GM21529 (cell line): ENCODE measurements at regions not wholly inside any gene's neighbourhood (a gene's known extent, or its start where the extent isn't known, plus 50 kb on each side); places are given as distances from the start of the nearest gene placed in this dataset.

Source experiments
- ATAC-seq: cut with Tn5 transposase; IDR thresholded peaks from one replicate; pipeline ENCODE4 v1.9.1; 2021; ENCODE audit not compliant: unreplicated experiment

GRCh38 chr13:97627566-97627965, 193.6 kb downstream of the RAP2A start:
- no peak for ATAC-seq

- no peak for ATAC-seq
Measured at GRCh38 chr13:97629601-97630272, 195.8 kb downstream of the RAP2A start.

GRCh38 chr13:97630725-97631124, 196.8 kb downstream of the RAP2A start:
- no peak for ATAC-seq

- peak; percentile 68 for ATAC-seq
Measured at GRCh38 chr13:97631158-97631557, 197.2 kb downstream of the RAP2A start.

GRCh38 chr13:97639236-97639635, 205.3 kb downstream of the RAP2A start:
- no peak for ATAC-seq

GRCh38 chr13:97640268-97640667, 206.3 kb downstream of the RAP2A start:
- no peak for ATAC-seq

GRCh38 chr13:97648171-97648880, 214.4 kb downstream of the RAP2A start:
- no peak for ATAC-seq

GRCh38 chr13:97648881-97649224, 214.9 kb downstream of the RAP2A start:
- ATAC-seq, result no peak

GRCh38 chr13:97653443-97654140, 219.6 kb downstream of the RAP2A start:
- no peak for ATAC-seq

GRCh38 chr13:97654236-97654635, 220.3 kb downstream of the RAP2A start:
- ATAC-seq, result no peak

- no peak for ATAC-seq
Measured at GRCh38 chr13:97658556-97658955, 224.6 kb downstream of the RAP2A start.

- ATAC-seq, result no peak
Measured at GRCh38 chr13:97659602-97660001, 225.6 kb downstream of the RAP2A start.

GRCh38 chr13:97660594-97661260, 226.8 kb downstream of the RAP2A start:
- ATAC-seq, result no peak

- ATAC-seq, result no peak
Measured at GRCh38 chr13:97686594-97686993, 252.6 kb downstream of the RAP2A start.

- ATAC-seq, result no peak
Measured at GRCh38 chr13:97692628-97693027, 258.7 kb downstream of the RAP2A start.

- ATAC-seq, result no peak
Measured at GRCh38 chr13:97695684-97696083, 257.8 kb upstream of the IPO5 start.

- ATAC-seq, result no peak
Measured at GRCh38 chr13:97696921-97697320, 256.6 kb upstream of the IPO5 start.

GRCh38 chr13:97700306-97700848, 253.1 kb upstream of the IPO5 start:
- no peak for ATAC-seq

- ATAC-seq, result no peak
Measured at GRCh38 chr13:97702614-97703013, 250.9 kb upstream of the IPO5 start.

GRCh38 chr13:97710797-97711196, 242.7 kb upstream of the IPO5 start:
- ATAC-seq, result no peak

GRCh38 chr13:97712770-97713169, 240.7 kb upstream of the IPO5 start:
- ATAC-seq, result no peak
